Colon (tissue), 2 donors: ENCODE measurements at regions not wholly inside any gene's neighbourhood (a gene's known extent, or its start where the extent isn't known, plus 50 kb on each side); places are given as distances from the start of the nearest gene placed in this dataset.
"Not testable (repeated sequence)": the region's sequence is repeated elsewhere in the genome, so short reads cannot be mapped to it uniquely, and the experiment has no call there.

Experiments used
- FAIRE-seq: peaks from 2 replicates; lab custom pipeline; 2012; peaks lifted over from hg19 to GRCh38; lab: Jason Lieb, UNC
- donor health status: control.
- donor health status: control.

- no peak for FAIRE-seq
Observed at GRCh38 chr4:159747983-159748382, 645.1 kb downstream of the RAPGEF2 start.

DNA sequence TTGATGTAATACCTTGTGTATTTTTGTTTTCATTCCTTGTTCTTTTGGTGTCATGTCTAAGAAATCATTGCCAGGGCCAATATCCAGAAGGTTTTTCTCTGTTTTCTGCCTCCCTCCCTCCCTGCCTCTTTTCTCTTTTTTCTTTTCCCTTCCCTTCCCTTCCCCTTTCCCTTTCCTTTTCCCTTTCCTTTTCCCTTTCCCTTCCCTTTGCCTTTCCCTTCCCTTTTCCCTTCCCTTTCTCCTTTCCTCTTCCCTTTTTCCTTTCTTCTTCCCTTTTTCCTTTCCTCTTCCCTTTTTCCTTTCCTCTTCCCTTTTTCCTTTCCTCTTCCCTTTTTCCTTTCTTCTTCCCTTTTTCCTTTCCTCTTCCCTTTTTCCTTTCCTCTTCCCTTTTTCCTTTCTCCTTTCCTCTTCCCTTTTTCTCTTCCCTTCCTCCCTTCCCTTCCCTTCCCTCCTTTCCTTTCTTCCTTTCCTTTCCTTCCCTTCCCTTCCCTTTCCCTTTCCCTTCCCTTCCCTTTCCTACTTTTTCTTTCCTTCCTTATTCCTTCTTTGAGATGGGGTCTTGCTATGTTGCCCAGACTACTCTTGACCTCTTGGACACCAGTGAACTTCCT lies 646.1 kb downstream of the RAPGEF2 start:
- no peak for FAIRE-seq

GRCh38 chr4:159757499-159757898 lies 654.6 kb downstream of the RAPGEF2 start:
- FAIRE-seq, result no peak

- FAIRE-seq, result no peak
Observed at GRCh38 chr4:159758061-159758460, 655.2 kb downstream of the RAPGEF2 start.

DNA sequence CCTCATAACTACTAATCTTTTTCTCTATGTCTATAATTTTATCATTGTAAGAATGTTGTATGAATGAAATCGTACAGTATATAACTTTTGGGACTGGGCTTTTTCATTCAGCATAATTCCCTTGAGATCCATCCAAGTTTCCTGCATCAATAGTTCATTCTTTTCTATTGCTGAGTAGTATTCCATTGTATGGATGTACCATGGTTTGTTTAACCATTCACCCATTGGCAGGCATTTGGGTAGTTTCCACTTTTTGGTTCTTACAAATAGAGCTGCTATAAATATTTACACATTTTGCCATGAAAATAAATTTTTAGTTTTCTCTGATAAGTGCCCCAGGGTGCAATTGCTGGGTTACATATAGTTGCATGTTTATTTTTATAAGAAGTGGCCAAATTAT lies 659.8 kb downstream of the RAPGEF2 start:
- no peak for FAIRE-seq

- no peak for FAIRE-seq
Observed at GRCh38 chr4:159764343-159764952, 661.6 kb downstream of the RAPGEF2 start.

DNA sequence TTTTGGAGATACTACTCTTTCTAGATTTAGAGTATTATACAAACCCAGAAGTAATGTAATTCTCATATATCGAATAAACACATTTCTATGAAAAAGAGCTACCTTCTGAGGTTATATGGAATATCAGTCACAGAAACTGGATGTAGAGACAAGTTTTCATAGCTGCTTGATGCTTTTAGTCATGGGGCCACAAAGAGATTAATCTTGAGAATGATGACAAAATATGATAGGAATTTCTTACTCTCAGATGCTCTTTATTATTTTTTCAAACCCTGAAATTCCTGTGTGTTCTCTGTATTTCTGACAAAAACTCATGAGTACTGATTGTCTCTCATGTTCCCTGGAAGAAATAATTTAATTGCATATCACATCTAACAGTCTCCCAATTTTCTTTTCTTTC lies 662.5 kb downstream of the RAPGEF2 start:
- no peak for FAIRE-seq

DNA sequence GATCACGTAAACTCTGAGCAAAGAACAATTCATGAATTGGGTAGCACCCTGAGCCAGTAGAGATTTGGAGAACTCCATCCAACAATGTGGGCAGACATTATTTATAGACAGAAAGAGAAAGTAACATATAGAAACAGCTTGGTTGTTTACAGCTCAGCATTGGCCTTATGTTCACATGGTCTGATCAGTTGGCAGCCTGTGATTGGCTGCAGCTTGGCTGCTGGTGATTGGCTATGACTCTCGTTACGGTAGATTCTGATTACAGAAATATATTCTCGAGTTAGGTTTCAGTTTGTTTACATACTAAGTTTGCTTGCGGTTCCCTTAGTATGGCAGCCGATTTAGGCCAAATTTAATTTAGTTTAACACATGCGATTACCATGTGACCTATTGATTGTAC lies 663.4 kb downstream of the RAPGEF2 start:
- FAIRE-seq, result no peak

DNA sequence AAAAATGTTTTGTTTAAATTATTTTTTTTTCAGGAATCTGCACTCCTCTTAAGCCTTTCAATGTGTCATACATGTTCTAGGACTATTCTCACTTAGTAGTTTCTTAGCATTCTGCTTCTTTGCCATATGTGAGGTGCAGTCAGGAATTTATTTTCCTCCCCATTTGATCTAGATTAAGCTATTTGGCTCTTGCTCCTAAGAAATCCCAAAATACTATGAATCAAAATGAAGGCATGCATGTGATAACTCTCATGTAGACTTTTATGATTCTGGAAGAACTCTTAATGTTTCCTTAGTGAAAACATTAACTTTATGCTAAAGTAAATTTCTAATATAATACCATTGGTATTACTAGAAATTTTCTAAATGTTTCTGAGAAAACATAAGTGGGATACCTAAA lies 664.5 kb downstream of the RAPGEF2 start:
- no peak for FAIRE-seq

- FAIRE-seq, result no peak
Observed at GRCh38 chr4:159768016-159768415, 665.1 kb downstream of the RAPGEF2 start.

DNA sequence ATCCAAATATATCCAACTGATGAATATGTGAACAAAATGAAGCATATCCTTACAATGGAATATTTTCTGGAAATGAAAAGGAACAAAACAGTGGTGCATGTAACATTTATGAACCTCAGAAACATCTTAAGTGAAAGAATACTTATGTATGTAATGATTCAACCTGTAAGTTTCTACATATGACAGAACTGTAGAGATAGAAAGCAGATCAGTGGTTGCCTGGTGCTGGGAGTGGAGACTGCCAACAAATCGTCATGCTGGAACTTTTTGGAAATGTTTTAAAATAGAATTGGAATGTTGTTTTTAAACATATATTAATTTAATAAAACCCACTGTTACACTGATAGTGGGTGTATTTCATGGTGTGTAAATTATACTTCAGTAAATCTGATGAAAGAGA lies 667.5 kb downstream of the RAPGEF2 start:
- no peak for FAIRE-seq

DNA sequence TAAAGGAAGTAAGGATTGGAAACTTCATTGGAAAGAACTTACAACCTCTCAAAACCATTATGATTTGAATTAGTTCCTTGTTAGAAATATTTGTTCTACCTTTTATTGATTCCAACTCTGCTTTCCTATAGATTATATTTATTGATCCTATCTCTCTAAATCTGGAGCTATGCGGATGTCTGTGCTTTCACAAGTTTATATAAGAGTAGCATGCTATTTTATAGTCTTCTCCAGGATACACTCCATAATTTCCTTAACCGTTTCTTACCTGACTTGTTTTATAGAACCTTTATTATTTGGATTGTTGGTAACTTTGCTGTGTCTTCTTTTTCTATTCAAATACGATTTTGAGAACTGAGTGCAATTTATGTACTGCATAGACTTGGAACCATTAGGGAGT lies 668.1 kb downstream of the RAPGEF2 start:
- FAIRE-seq, result no peak

GRCh38 chr4:159776961-159777360 lies 674.1 kb downstream of the RAPGEF2 start:
- FAIRE-seq, result no peak

GRCh38 chr4:159777689-159778088 lies 674.8 kb downstream of the RAPGEF2 start:
- FAIRE-seq, result no peak

DNA sequence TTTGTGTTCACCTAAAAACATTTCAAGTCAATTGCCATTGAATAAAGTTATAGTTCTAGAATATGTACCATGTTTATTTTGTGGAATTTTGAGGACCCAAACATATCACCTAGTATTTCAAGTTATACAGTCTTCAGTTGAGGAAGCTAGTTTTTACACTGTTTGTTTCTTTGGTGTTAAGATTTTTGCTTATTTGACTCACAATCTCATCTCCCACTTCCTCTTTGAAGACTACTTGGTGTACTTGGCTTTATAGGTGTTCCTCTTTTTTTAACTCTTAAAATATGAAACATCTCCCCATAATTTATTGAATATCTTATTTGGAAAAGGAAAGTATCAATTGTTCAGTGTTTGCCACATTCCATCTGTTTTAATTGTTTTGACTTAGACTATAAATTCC lies 675.4 kb downstream of the RAPGEF2 start:
- FAIRE-seq, result no peak

- no peak for FAIRE-seq
Observed at GRCh38 chr4:159779716-159780115, 676.8 kb downstream of the RAPGEF2 start.

DNA sequence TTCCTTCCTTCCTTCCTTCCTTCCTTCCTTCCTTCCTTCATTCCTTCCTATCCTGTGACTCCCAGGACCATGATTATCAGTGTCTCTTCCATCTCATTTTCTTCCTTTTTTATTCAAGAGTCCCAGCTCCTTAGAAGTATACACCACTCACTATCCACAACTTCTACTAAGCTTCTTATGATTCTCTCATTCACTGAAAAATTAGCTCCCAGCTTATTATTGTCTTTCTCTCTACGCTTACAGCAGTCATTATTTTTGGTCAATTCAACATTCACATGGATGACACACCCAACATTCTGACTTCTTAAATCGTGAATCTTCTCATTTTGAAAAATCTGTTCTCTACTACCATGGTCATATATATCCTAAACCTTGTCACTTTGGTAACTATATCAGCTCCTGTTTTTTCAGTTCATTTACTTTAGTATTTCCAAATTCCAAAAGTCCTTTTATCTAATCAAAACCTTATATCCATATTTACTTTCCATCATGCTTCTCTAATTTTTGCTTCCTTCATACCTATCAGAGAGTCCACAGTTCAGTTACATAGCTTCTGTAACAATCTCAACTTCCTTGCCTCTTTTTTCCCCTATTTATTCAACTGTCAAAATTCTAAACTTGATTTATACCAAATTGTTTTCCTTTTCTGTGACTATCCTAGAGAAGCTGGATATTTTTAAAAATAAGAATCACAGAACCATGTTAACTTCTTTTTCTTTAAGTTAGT lies 677.5 kb downstream of the RAPGEF2 start:
- FAIRE-seq, result no peak

GRCh38 chr4:159787901-159788300 lies 685.0 kb downstream of the RAPGEF2 start:
- FAIRE-seq, result no peak

- FAIRE-seq, result no peak
Observed at GRCh38 chr4:159791334-159791733, 688.5 kb downstream of the RAPGEF2 start.

GRCh38 chr4:159804592-159804991 lies 701.7 kb downstream of the RAPGEF2 start:
- FAIRE-seq, result not testable (repeated sequence)

- no peak for FAIRE-seq
Observed at GRCh38 chr4:159823743-159824142, 720.9 kb downstream of the RAPGEF2 start.

DNA sequence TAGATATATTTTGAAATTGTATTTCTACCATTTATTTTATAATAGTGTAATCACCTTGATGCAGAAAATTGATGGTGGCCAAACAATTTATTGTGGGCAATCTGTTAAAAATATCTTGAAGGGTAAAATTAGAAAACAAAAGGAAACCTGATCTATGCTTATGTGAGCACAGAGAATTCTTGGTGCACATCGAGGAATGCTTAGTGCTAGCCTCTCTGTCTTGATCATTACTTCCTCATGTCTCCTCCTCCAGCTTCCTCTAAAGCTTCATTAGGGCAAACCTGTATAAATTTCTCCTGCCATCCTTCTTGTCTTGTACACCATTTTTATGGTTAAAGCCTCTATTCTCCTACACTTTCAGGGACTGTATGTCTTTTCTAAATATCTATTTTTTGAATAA lies 725.8 kb downstream of the RAPGEF2 start:
- no peak for FAIRE-seq

GRCh38 chr4:159829184-159829583 lies 726.3 kb downstream of the RAPGEF2 start:
- FAIRE-seq, result no peak

DNA sequence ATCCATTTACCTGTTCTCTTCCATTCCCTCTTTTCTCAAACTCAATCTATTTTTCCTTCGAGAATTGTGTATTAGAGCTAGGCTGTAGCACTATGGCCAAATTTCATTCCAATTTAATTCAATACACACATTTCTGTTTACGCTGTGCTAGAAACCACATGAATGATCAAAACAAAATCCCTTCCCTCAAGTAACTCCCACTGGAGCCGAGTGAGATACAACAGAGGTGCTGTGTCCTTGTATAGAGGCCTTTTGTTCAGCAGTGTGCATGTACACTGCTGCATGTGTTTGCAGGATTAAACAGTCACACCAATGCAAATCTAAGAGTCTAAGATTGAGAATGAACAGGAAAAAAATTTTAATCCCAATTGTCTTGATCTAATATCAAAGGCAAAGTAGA lies 734.2 kb downstream of the RAPGEF2 start:
- no peak for FAIRE-seq
